CD14-positive monocyte (primary cell): ENCODE measurements at regions not wholly inside any gene's neighbourhood (a gene's known extent, or its start where the extent isn't known, plus 50 kb on each side); places are given as distances from the start of the nearest gene placed in this dataset.

ENCODE experiments used
- DNase-seq, 3 donors: peaks; one replicate each; pipeline ENCODE4 v3.0.0-alpha.2; 2011 to 2022
- H2AFZ ChIP-seq: 2 replicates; pipeline ENCODE4 v1.6.0; 2012; ENCODE audit warnings: mild to moderate bottlenecking, low read depth, low read length, inconsistent platforms; ENCODE audit not compliant: insufficient read depth, poor library complexity, severe bottlenecking
- H3K27ac ChIP-seq, 2 donors: 1 replicate in 1 of 2; 2 replicates in 1 of 2; pipeline ENCODE4 v1.5.1; 2012 to 2013; ENCODE audit warnings: low read length in 2 of 2, control low read depth in 1 of 2, inconsistent platforms in 1 of 2, low read depth in 1 of 2, mild to moderate bottlenecking in 1 of 2
- H3K27me3 ChIP-seq, 2 donors: one replicate each; pipeline versions ENCODE4 v1.6.0 to v1.6.1; 2011 to 2013; ENCODE audit warnings: low read length in 2 of 2; ENCODE audit not compliant: control insufficient read depth in 2 of 2, insufficient read depth in 2 of 2
- H3K36me3 ChIP-seq, 2 donors: replicated peaks in 1 of 2; 1 replicate in 1 of 2; 2 replicates in 1 of 2; pipeline versions ENCODE4 v1.5.1 to v1.6.1; 2012 to 2013; ENCODE audit warnings: low read length in 2 of 2, control low read depth in 1 of 2, inconsistent platforms in 1 of 2, mild to moderate bottlenecking in 1 of 2; ENCODE audit not compliant: insufficient read depth in 2 of 2, control insufficient read depth in 1 of 2
- H3K4me1 ChIP-seq, 2 donors: 1 replicate in 1 of 2; 2 replicates in 1 of 2; pipeline versions ENCODE4 v1.5.1 to v1.6.1; 2012 to 2013; ENCODE audit warnings: low read length in 2 of 2, control low read depth in 1 of 2, inconsistent platforms in 1 of 2, mild to moderate bottlenecking in 1 of 2, moderate library complexity in 1 of 2; ENCODE audit not compliant: insufficient read depth in 2 of 2, control insufficient read depth in 1 of 2
- H3K4me2 ChIP-seq: replicated peaks from 2 replicates; pipeline ENCODE3; 2012; ENCODE audit warnings: low read length, moderate library complexity, mild to moderate bottlenecking; ENCODE audit not compliant: poor library complexity, severe bottlenecking; ENCODE audit errors: extremely low read depth
- H3K4me3 ChIP-seq, 3 experiments: fragments of 200-600 bp in 1 of 3; sonication (generic) in 1 of 3; replicated peaks in 1 of 3; 1 replicate in 2 of 3; 2 replicates in 1 of 3; pipeline ENCODE4 v1.5.1; 2011 to 2013; ENCODE audit warnings: low read length in 3 of 3, mild to moderate bottlenecking in 3 of 3, control low read depth in 2 of 3, low read depth in 2 of 3, inconsistent platforms in 1 of 3, moderate library complexity in 1 of 3
- H3K79me2 ChIP-seq: 2 replicates; pipeline ENCODE4 v1.6.0; 2012; ENCODE audit warnings: mild to moderate bottlenecking, control low read depth, inconsistent platforms, low read length, moderate library complexity; ENCODE audit not compliant: insufficient read depth
- H3K9ac ChIP-seq: 2 replicates; pipeline ENCODE4 v1.6.0; 2017; ENCODE audit warnings: low read length, mild to moderate bottlenecking; ENCODE audit not compliant: insufficient read depth, poor library complexity, severe bottlenecking
- H3K9me3 ChIP-seq, 2 donors: replicated peaks in 1 of 2; 1 replicate in 1 of 2; 2 replicates in 1 of 2; pipeline versions ENCODE4 v1.5.1 to v1.6.1; 2012 to 2013; ENCODE audit warnings: low read length in 2 of 2, control low read depth in 1 of 2; ENCODE audit not compliant: control insufficient read depth in 1 of 2, insufficient read depth in 1 of 2
- H4K20me1 ChIP-seq: 2 replicates; pipeline ENCODE4 v1.6.0; 2012; ENCODE audit warnings: mild to moderate bottlenecking, low read length, control low read depth, moderate library complexity; ENCODE audit not compliant: insufficient read depth
- H3K27ac Mint-ChIP-seq, 7 donors: one replicate each; pipeline ENCODE4 v1.8.0; 2020; ENCODE audit warnings: mild to moderate bottlenecking in 7 of 7, mixed read lengths in 7 of 7, moderate library complexity in 6 of 7, inconsistent platforms in 2 of 7
- H3K27me3 Mint-ChIP-seq, 3 donors: one replicate each; pipeline ENCODE4 v1.8.0; 2021 to 2022; ENCODE audit warnings: low read depth in 3 of 3, mild to moderate bottlenecking in 3 of 3, mixed read lengths in 3 of 3, moderate library complexity in 3 of 3, inconsistent platforms in 1 of 3
- H3K36me3 Mint-ChIP-seq, 2 donors: one replicate each; pipeline ENCODE4 v1.8.0; 2020; ENCODE audit warnings: mixed read lengths in 2 of 2, inconsistent platforms in 1 of 2, mild to moderate bottlenecking in 1 of 2
- H3K4me1 Mint-ChIP-seq: one replicate; pipeline ENCODE4 v1.8.0; 2020; ENCODE audit warnings: mild to moderate bottlenecking, mixed read lengths
- H3K4me3 Mint-ChIP-seq, 2 donors: one replicate each; pipeline ENCODE4 v1.8.0; 2020; ENCODE audit warnings: mild to moderate bottlenecking in 2 of 2, mixed read lengths in 2 of 2, moderate library complexity in 1 of 2
- H3K9me3 Mint-ChIP-seq, 7 donors: one replicate each; pipeline ENCODE4 v1.8.0; 2020 to 2022; ENCODE audit warnings: mixed read lengths in 7 of 7, mild to moderate bottlenecking in 6 of 7, moderate library complexity in 6 of 7, inconsistent platforms in 2 of 7
- CTCF ChIP-seq: fragments of 200-600 bp; IDR thresholded peaks from one replicate; pipeline ENCODE4 v1.8.0; 2022; ENCODE audit warnings: antibody characterized with exemption, mild to moderate bottlenecking
- WGBS: methylation state at CpG from one replicate; pipeline ENCODE4 v1.1.5; 2013; ENCODE audit warnings: missing lambda C conversion rate; ENCODE audit not compliant: insufficient coverage; 5-methylcytosine and 5-hydroxymethylcytosine counted together
- intact Hi-C, 2 donors: fragments of 100-400 bp; cut with micrococcal nuclease; formaldehyde crosslinking; loops; one replicate each; pipeline versions ENCODE4 v1.15.0 to v1.15.1; 2023

GRCh38 chr2:16149349-16150243 lies 209.2 kb downstream of the MYCN start:
- H2AFZ ChIP-seq, result no peak overlapping the region
- no peaks in the 10 kb centered on the region for H3K27me3 ChIP-seq
- no peaks in the 10 kb centered on the region for H3K36me3 ChIP-seq
- no peaks in the 10 kb centered on the region for H4K20me1 ChIP-seq
- H3K4me1 Mint-ChIP-seq, result no peaks in the 10 kb centered on the region
- H3K4me2 ChIP-seq, result no peak overlapping the region
- no peak overlapping the region for H3K4me3 Mint-ChIP-seq
- no peaks in the 10 kb centered on the region for H3K79me2 ChIP-seq
- TF ChIP-seq CTCF, result no peak
- H3K9ac ChIP-seq, result no peak overlapping the region
- H3K4me1 ChIP-seq, result no peaks in the 10 kb centered on the region
- no peak overlapping the region for H3K4me3 ChIP-seq
- H3K9me3 Mint-ChIP-seq, result peaks cover 0 to 3% (median 0%) of the 10 kb centered on the region in 7 donors
- H3K27ac ChIP-seq, result no peak overlapping the region
- no peaks in the 10 kb centered on the region for H3K9me3 ChIP-seq
- H3K36me3 Mint-ChIP-seq, result no peaks in the 10 kb centered on the region
- DNase-seq, result peak in 1 of 3 donors; percentile 1
- H3K27me3 Mint-ChIP-seq, result no peaks in the 10 kb centered on the region
- 99% methylated on average over 9 of the region's 17 CpGs for WGBS
- no peak overlapping the region for H3K27ac Mint-ChIP-seq
- intact Hi-C loops, result no loop called here

GRCh38 chr2:16148632-16149348 lies 208.4 kb downstream of the MYCN start:
- no peaks in the 10 kb centered on the region for H3K79me2 ChIP-seq
- no peaks in the 10 kb centered on the region for H3K4me1 ChIP-seq
- no peak for DNase-seq
- no peaks in the 10 kb centered on the region for H4K20me1 ChIP-seq
- Mint-ChIP-seq H3K4me3 (no peak overlapping the region), H3K27me3 (no peaks in the 10 kb centered on the region), H3K36me3 (no peaks in the 10 kb centered on the region), H3K9me3 (peaks cover 0 to 3% (median 0%) of the 10 kb centered on the region in 7 donors), H3K4me1 (no peaks in the 10 kb centered on the region), H3K27ac (no peak overlapping the region)
- H3K4me3 ChIP-seq, result no peak overlapping the region
- no peak overlapping the region for H3K27ac ChIP-seq
- H2AFZ ChIP-seq, result no peak overlapping the region
- TF ChIP-seq CTCF, result no peak
- H3K9ac ChIP-seq, result no peak overlapping the region
- no peaks in the 10 kb centered on the region for H3K27me3 ChIP-seq
- 93% methylated on average over 3 of the region's 6 CpGs for WGBS
- no peaks in the 10 kb centered on the region for H3K9me3 ChIP-seq
- intact Hi-C loops, result no loop called here
- no peaks in the 10 kb centered on the region for H3K36me3 ChIP-seq
- no peak overlapping the region for H3K4me2 ChIP-seq
